NCI-H226 (cell line): ENCODE measurements at regions not wholly inside any gene's neighbourhood (a gene's known extent, or its start where the extent isn't known, plus 50 kb on each side); places are given as distances from the start of the nearest gene placed in this dataset.

ENCODE experiments used
- DNase-seq: peaks from one replicate; pipeline ENCODE4 v3.0.0-alpha.2; 2015

- DNase-seq: no peak
These were observed 622.6 kb downstream of the AACS start for GRCh38 chr12:125687820-125688219.

- no peak for DNase-seq
These were observed 623.0 kb downstream of the AACS start for GRCh38 chr12:125688223-125688622.

- DNase-seq: no peak
These were observed 623.6 kb downstream of the AACS start for GRCh38 chr12:125688881-125689280.

- DNase-seq: no peak
These were observed 624.6 kb downstream of the AACS start for GRCh38 chr12:125689576-125690410.

- no peak for DNase-seq
These were observed 625.6 kb downstream of the AACS start for GRCh38 chr12:125690841-125691240.

GRCh38 chr12:125696054-125696453, 630.8 kb downstream of the AACS start:
- DNase-seq: no peak

DNA sequence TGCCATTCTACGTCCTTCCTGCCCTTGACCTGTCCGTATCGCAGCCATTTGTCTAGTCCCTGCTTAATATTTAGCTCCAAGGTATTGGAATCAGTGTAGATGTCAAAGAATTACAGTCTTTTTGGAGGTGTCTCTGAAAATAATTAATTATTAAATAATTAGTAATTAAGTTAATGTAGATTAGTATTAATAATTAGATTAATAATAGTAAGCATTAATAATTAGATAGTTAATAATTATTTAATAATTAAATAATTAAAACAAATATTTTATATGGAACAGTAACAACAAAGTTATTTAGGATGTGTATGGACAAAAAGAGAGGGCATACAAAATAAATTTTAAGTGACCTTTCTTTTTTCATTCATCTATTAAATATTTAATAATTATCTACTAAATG, 639.6 kb downstream of the AACS start:
- DNase-seq: no peak

- no peak for DNase-seq
These were observed 655.7 kb downstream of the AACS start for GRCh38 chr12:125720961-125721360.

DNA sequence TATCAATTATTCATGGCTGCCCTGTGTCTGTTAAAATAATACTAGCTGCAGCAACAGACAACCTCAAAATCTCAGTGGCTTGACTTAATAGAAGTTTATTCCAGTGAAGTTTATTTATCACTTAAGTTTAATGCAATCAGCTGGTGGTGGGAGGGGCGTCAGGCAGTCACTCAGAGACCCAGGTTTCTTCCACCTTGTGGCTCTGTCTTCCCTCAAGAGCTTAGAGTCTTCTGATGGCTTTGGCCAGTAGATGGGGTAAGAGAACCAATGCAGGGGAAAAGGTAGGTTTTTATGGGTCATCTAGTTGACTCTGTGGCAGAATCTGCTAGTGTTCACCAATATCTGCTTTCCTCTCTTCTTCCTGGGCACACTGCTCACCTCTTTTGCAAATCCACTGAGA, 668.9 kb downstream of the AACS start:
- DNase-seq: no peak

DNA sequence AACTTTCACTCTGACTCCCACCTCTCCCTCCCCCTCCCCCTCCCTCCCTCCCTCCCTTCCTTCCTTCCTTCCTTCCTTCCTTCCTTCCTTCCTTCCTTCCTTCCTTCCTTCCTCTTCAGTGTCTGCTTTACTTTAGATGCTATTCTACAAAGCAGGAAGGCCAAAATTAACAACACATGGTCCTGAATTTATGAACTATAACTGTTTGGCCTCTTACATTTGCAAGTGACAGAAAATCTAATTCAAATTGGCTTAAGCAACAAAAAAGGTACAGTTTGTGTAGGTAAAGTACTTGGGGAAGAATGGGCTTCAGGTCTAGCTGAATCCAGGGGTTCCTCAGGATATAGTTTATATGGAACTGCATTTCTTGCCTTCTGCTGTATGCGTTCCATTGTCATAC, 673.0 kb downstream of the AACS start:
- DNase-seq: no peak

DNA sequence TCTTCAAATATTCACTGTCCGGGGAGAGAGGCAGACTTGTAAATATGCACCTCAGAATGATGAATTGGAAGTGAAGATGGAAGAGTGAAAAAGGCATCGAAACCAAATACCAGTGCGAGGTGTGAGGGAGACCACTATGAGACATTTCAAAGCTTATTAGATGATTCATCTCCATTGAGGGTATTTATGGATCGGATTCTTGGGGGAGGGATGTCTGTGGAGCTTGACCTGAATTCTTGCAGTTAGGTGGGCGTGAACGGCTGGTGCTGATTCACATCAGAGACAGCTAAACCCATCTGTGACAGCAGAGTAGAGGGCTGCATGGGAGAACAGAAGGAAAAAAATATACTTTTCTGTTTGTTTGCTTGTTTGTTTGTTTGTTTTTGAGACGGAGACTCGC, 677.2 kb downstream of the AACS start:
- DNase-seq: no peak

GRCh38 chr12:125744201-125744600, 679.0 kb downstream of the AACS start:
- no peak for DNase-seq

DNA sequence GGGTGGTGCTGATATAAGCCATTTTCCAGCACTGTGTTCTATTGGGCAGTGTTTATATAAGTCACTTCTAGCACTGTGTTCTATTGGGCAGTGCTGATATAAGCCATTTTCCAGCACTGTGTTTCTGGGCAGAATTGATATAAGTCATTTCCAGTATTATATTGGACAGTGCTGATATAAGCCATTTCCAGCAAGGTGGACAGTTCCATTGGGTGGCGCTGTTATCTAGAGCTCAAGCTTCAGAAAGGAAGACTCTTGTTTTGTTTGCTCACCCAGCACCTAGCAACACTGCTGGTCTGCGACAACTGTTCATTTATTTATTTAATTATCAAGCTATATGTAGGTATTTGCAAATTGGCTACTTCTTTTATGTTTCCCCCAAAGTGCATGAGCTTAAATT, 690.3 kb downstream of the AACS start:
- no peak for DNase-seq

GRCh38 chr12:125766091-125766490, 700.9 kb downstream of the AACS start:
- no peak for DNase-seq

- no peak for DNase-seq
These were observed 707.2 kb downstream of the AACS start for GRCh38 chr12:125772403-125772802.

GRCh38 chr12:125773033-125773640, 707.9 kb downstream of the AACS start:
- DNase-seq: no peak

GRCh38 chr12:125775507-125775906, 710.3 kb downstream of the AACS start:
- no peak for DNase-seq

DNA sequence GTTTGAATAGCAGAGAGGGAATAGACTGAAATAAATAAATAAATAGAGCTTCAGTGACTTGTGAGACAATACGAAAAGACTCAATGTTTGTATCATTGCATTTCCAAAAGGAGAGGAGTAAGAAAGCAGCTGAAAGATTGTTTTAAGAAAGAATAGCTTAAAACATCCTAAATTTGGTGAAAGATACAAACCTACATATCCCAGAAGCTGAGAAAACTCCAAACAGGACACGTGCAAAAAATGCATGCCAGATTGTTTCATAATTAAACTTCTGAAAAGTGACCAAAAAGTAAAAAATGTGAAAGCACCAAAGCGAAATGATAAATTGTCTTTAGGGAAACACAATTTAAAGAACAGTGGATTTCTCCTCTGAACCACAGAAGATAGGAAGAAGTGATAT, 711.0 kb downstream of the AACS start:
- no peak for DNase-seq

GRCh38 chr12:125786143-125786542, 720.9 kb downstream of the AACS start:
- no peak for DNase-seq

GRCh38 chr12:125794401-125794800, 729.2 kb downstream of the AACS start:
- no peak for DNase-seq

GRCh38 chr12:125797421-125798175, 732.4 kb downstream of the AACS start:
- DNase-seq: no peak

GRCh38 chr12:125804660-125805059, 739.4 kb downstream of the AACS start:
- DNase-seq: no peak

GRCh38 chr12:125824276-125824675, 759.0 kb downstream of the AACS start:
- DNase-seq: no peak

DNA sequence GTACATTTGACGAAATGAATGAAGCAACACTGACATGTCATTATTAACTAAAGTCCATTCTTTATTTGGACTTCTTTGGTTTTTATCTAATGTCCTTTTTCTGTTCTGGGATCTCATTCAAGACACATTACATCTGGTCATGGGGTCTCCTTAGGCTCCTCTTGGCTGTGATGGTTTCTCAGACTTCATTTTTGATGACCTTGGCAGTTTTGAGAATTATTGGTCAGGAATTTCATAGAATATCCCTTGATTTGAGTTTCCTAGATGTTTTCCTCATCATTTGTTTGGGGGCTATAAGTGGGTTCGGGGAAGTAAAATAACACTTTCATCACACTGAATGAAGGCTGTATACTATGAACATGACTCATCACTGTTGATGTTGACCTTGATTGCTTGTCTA, 770.6 kb downstream of the AACS start:
- DNase-seq: no peak
